ENCODE measurements at regions not wholly inside any gene's neighbourhood (a gene's known extent, or its start where the extent isn't known, plus 50 kb on each side); places are given as distances from the start of the nearest gene placed in this dataset.

DNA sequence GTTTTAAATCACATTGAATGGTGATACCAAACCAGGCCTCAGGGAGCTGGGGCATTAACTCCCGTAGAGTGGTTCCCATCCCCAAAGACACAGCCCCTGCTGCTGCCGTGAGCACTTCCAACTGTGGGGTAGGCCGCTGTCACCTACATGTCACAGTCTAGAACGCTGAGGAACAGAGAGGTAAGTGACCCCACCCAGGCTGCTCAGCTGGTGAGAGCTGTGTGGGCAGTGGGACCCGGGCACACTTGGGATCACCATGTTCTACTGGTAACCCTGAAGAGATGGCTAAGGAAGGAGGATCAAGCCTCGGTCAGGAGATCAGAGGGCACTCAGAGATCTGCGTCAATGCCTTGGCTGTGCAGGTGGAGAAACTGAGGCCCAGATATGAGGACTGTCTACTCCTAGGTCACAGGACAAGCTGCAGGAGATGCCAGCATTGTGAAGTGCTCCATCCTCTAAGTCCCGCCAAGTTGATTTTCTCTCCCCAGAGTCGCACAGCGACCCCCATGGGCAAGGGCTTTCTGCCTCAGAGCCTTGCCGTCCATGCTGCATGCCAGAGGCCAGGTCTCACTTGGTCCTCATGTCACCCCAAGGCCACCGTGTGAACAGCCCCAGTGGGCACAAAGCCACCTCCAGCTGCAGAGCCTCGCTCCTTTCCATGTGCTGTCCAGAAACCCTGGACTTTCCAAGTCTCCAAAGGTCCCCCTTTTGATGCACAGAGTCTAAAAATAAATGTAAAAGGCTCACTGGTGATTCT, 144.2 kb upstream of the OTOS start:
- Mint-ChIP-seq H3K36me3 (no peaks in the 10 kb centered on the region), H3K4me3 (no peak overlapping the region), H3K9me3 (peaks cover 0 to 13% (median 2%) of the 10 kb centered on the region in 7 donors), H3K27ac (no peak overlapping the region), H3K4me1 (no peaks in the 10 kb centered on the region), H3K27me3 (ENCODE audit: low read depth in 3 of 3) (peaks cover 4 to 20% (median 5%) of the 10 kb centered on the region in 3 donors)
- H3K27ac ChIP-seq (ENCODE audit: low read depth in 1 of 2, low read length in 2 of 2) = no peak overlapping the region
- H3K79me2 ChIP-seq (ENCODE audit: insufficient read depth, low read length) = no peaks in the 10 kb centered on the region
- no peak overlapping the region for H3K9ac ChIP-seq (ENCODE audit: insufficient read depth, low read length, poor library complexity, severe bottlenecking)
- no peak overlapping the region for H2AFZ ChIP-seq (ENCODE audit: insufficient read depth, low read depth, low read length, poor library complexity, severe bottlenecking)
- no peaks in the 10 kb centered on the region for H3K4me1 ChIP-seq (ENCODE audit: control insufficient read depth in 1 of 2, insufficient read depth in 2 of 2, low read length in 2 of 2)
- H3K36me3 ChIP-seq (replicated peaks in 1 of 2; ENCODE audit: control insufficient read depth in 1 of 2, insufficient read depth in 2 of 2, low read length in 2 of 2) = no peaks in the 10 kb centered on the region
- no peak for DNase-seq
- intact Hi-C loops (cut with micrococcal nuclease) = no loop called here
- peaks cover 0 to 3% of the 10 kb centered on the region in 2 donors for H3K9me3 ChIP-seq (replicated peaks in 1 of 2; ENCODE audit: control insufficient read depth in 1 of 2, insufficient read depth in 1 of 2, low read length in 2 of 2)
- TF ChIP-seq, protein P1, sequence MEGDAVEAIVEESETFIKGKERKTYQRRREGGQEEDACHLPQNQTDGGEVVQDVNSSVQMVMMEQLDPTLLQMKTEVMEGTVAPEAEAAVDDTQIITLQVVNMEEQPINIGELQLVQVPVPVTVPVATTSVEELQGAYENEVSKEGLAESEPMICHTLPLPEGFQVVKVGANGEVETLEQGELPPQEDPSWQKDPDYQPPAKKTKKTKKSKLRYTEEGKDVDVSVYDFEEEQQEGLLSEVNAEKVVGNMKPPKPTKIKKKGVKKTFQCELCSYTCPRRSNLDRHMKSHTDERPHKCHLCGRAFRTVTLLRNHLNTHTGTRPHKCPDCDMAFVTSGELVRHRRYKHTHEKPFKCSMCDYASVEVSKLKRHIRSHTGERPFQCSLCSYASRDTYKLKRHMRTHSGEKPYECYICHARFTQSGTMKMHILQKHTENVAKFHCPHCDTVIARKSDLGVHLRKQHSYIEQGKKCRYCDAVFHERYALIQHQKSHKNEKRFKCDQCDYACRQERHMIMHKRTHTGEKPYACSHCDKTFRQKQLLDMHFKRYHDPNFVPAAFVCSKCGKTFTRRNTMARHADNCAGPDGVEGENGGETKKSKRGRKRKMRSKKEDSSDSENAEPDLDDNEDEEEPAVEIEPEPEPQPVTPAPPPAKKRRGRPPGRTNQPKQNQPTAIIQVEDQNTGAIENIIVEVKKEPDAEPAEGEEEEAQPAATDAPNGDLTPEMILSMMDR (IDR thresholded peaks at IDR 0.05) = no peak
- WGBS (ENCODE audit: insufficient coverage) = 78% methylated on average over 13 of the region's 13 CpGs
- no peaks in the 10 kb centered on the region for H3K27me3 ChIP-seq (ENCODE audit: control insufficient read depth in 2 of 2, insufficient read depth in 2 of 2, low read length in 2 of 2)
- H3K4me2 ChIP-seq (replicated peaks; ENCODE audit: extremely low read depth, low read length, poor library complexity, severe bottlenecking) = no peak overlapping the region
- H3K4me3 ChIP-seq (replicated peaks in 1 of 3; ENCODE audit: low read depth in 2 of 3, low read length in 3 of 3) = no peak overlapping the region
- H4K20me1 ChIP-seq (ENCODE audit: insufficient read depth, low read length) = no peaks in the 10 kb centered on the region

DNA sequence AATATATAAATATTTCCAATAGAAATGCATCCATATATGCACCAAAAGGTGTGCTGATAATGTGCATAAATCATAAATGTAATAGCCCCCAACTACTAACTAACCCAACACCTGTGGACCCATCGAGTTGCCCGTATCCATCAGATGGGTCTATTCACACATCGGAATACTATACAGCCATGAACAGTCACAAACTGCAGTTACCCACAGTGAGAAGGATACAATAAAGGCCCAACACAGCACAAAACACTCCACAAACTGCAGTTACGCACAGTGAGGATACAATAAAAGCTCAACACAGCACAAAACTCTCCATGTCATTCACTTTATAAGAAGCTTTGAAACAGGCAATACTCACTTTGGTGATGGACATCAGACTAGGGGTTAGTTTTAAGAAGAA, 145.3 kb upstream of the OTOS start:
- no peaks in the 10 kb centered on the region for H3K4me1 ChIP-seq (ENCODE audit: control insufficient read depth in 1 of 2, insufficient read depth in 2 of 2, low read length in 2 of 2)
- Mint-ChIP-seq H3K9me3 (peaks cover 0 to 11% (median 2%) of the 10 kb centered on the region in 7 donors), H3K36me3 (no peaks in the 10 kb centered on the region), H3K4me1 (no peaks in the 10 kb centered on the region), H3K27ac (no peak overlapping the region), H3K27me3 (ENCODE audit: low read depth in 3 of 3) (peaks cover 4 to 15% (median 5%) of the 10 kb centered on the region in 3 donors), H3K4me3 (no peak overlapping the region)
- no peaks in the 10 kb centered on the region for H3K27me3 ChIP-seq (ENCODE audit: control insufficient read depth in 2 of 2, insufficient read depth in 2 of 2, low read length in 2 of 2)
- no peaks in the 10 kb centered on the region for H3K79me2 ChIP-seq (ENCODE audit: insufficient read depth, low read length)
- WGBS (ENCODE audit: insufficient coverage) = 94% methylated on average over 3 of the region's 4 CpGs
- intact Hi-C loops (cut with micrococcal nuclease) = no loop called here
- H2AFZ ChIP-seq (ENCODE audit: insufficient read depth, low read depth, low read length, poor library complexity, severe bottlenecking) = no peak overlapping the region
- no peak overlapping the region for H3K9ac ChIP-seq (ENCODE audit: insufficient read depth, low read length, poor library complexity, severe bottlenecking)
- no peaks in the 10 kb centered on the region for H3K36me3 ChIP-seq (replicated peaks in 1 of 2; ENCODE audit: control insufficient read depth in 1 of 2, insufficient read depth in 2 of 2, low read length in 2 of 2)
- no peaks in the 10 kb centered on the region for H4K20me1 ChIP-seq (ENCODE audit: insufficient read depth, low read length)
- H3K4me2 ChIP-seq (replicated peaks; ENCODE audit: extremely low read depth, low read length, poor library complexity, severe bottlenecking) = no peak overlapping the region
- DNase-seq = no peak
- no peak overlapping the region for H3K27ac ChIP-seq (ENCODE audit: low read depth in 1 of 2, low read length in 2 of 2)
- peaks cover 0 to 3% of the 10 kb centered on the region in 2 donors for H3K9me3 ChIP-seq (replicated peaks in 1 of 2; ENCODE audit: control insufficient read depth in 1 of 2, insufficient read depth in 1 of 2, low read length in 2 of 2)
- H3K4me3 ChIP-seq (replicated peaks in 1 of 3; ENCODE audit: low read depth in 2 of 3, low read length in 3 of 3) = no peak overlapping the region
- TF ChIP-seq, protein P1 (IDR thresholded peaks at IDR 0.05) = no peak

Measured in CD14-positive monocyte (primary cell).